ENCODE measurements at regions not wholly inside any gene's neighbourhood (a gene's known extent, or its start where the extent isn't known, plus 50 kb on each side); places are given as distances from the start of the nearest gene placed in this dataset.
"Not testable (repeated sequence)": the region's sequence is repeated elsewhere in the genome, so short reads cannot be mapped to it uniquely, and the experiment has no call there.

DNA sequence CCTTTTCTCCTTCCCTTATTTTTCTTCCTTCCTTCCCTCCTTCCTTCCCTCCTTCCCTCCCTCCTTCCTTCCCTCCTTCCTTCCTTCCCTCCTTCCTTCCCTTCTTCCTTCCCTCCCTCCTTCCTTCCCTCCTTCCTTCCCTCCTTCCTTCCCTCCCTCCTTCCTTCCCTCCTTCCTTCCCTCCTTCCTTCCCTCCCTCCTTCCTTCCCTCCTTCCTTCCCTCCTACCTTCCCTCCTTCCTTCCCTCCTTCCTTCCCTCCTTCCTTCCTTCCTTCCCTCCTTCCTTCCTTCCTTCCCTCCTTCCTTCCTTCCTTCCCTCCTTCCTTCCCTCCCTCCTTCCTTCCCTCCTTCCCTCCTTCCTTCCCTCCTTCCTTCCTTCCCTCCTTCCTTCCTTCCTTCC lies 459.6 kb downstream of the CDH11 start:
- H3K4me3 Mint-ChIP-seq; H3K27me3 Mint-ChIP-seq (ENCODE audit: low read depth); H3K36me3 Mint-ChIP-seq (ENCODE audit: low read depth); H3K4me1 Mint-ChIP-seq (ENCODE audit: low read depth); H3K27ac Mint-ChIP-seq; intact Hi-C loops (cut with micrococcal nuclease); CTCF ChIA-PET; DNase-seq: not testable (repeated sequence)
- H3K9me3 Mint-ChIP-seq: peaks cover 13% of the 10 kb centered on the region

DNA sequence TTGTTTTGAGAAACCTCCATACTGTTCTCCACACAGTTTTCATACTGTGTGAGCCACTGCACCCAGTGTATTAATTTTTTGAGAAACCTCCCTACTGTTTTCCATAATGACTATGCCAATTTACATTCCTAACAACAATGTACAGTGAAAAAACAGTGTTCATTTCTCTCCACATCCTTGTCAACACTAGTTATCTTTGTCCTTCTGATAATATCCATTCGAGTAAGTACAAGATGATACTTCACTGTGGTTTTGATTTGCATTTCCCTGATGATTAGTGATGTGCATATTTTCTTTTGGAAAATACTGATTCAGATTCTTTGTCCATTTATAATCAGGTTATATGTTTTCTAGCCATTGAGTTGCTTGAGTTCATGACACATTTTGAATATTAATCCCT lies 462.0 kb downstream of the CDH11 start:
- Mint-ChIP-seq H3K27ac (no peak overlapping the region), H3K36me3 (ENCODE audit: low read depth) (no peaks in the 10 kb centered on the region), H3K9me3 (peaks cover 13% of the 10 kb centered on the region), H3K27me3 (ENCODE audit: low read depth) (no peaks in the 10 kb centered on the region), H3K4me3 (no peak overlapping the region), H3K4me1 (ENCODE audit: low read depth) (no peaks in the 10 kb centered on the region)
- intact Hi-C loops (cut with micrococcal nuclease): no loop called here
- CTCF ChIA-PET: no interaction called here
- no peak for DNase-seq

DNA sequence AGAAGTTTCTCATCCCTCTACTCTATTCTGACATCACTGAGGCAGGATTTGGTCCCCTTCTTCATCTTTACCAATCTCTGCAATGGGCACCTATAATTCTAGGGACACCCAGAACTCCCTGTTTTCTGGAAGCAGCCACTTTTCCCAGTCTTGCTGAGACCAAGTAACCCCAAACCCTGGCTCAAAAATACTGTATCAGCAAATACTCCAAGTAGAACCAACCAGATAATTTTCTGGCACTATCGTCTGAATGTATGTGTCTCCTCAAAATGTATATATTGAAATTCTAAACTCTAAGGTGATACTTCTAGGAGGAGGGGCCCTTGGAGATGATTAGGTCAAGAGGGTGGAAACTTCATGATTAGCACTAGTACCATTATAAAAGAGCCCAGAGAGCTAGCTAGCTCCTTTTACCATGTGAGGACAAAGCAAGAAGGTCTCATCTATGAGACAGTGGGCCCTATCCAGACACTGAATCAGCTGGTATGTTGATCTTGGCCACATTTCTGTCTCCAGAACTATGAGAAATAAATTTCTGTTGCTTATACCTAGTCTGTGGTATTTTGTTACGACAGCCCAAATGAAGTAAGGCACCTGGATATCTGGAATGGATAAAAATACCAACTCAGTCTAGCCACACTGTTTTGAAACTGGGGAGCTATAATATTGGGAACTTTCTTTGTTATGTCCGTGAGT lies 464.4 kb downstream of the CDH11 start:
- Mint-ChIP-seq H3K4me3 (no peak overlapping the region), H3K27ac (no peak overlapping the region), H3K36me3 (ENCODE audit: low read depth) (no peaks in the 10 kb centered on the region), H3K27me3 (ENCODE audit: low read depth) (no peaks in the 10 kb centered on the region), H3K9me3 (peaks cover 17% of the 10 kb centered on the region), H3K4me1 (ENCODE audit: low read depth) (no peaks in the 10 kb centered on the region)
- no peak for DNase-seq
- CTCF ChIA-PET: no interaction called here
- intact Hi-C loops (cut with micrococcal nuclease): no loop called here

DNA sequence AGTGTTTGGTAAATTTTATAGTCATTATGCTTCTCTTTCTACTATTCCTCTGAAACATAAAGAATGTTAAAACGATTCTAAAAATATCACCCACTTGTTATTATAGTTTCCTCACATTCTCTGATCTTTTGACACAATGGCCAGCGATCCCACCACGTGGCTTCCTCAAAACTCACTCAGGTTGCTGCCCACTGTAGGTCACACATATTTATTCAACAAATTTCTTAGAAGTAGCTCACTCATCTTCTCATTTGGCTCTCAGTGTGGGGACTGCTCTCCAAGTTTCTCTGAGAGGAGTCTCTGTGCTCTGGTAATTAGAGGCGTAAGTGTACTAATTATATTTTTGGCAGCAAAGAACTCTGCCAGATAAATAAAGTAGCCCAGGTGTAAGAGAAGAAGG lies 465.4 kb downstream of the CDH11 start:
- H3K4me3 Mint-ChIP-seq: no peak overlapping the region
- no peaks in the 10 kb centered on the region for H3K27me3 Mint-ChIP-seq (ENCODE audit: low read depth)
- intact Hi-C loops (cut with micrococcal nuclease): no loop called here
- no peak overlapping the region for H3K27ac Mint-ChIP-seq
- no peaks in the 10 kb centered on the region for H3K36me3 Mint-ChIP-seq (ENCODE audit: low read depth)
- DNase-seq: no peak
- no peaks in the 10 kb centered on the region for H3K4me1 Mint-ChIP-seq (ENCODE audit: low read depth)
- H3K9me3 Mint-ChIP-seq: peaks cover 23% of the 10 kb centered on the region
- CTCF ChIA-PET: no interaction called here

DNA sequence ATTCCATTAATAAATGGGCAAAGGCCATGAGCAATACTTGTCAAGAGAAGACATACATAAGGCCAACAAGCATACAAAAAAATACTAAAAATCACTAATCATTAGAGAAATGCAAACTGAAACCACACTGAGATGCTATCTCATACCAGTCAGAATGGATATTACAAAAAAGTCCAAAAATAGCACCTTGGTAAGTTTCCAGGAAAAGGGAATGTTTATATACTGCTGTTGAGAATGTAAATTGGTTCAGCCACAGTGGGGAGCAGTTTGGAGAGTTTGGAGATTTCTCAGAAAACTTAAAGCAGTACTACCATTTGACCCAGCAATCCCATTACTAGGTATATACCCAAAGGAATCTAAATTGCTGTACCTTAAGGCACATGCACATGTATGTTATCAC lies 467.7 kb downstream of the CDH11 start:
- H3K4me1 Mint-ChIP-seq (ENCODE audit: low read depth): no peaks in the 10 kb centered on the region
- intact Hi-C loops (cut with micrococcal nuclease): no loop called here
- CTCF ChIA-PET: no interaction called here
- H3K9me3 Mint-ChIP-seq: peaks cover 26% of the 10 kb centered on the region
- DNase-seq: no peak
- no peaks in the 10 kb centered on the region for H3K27me3 Mint-ChIP-seq (ENCODE audit: low read depth)
- no peaks in the 10 kb centered on the region for H3K36me3 Mint-ChIP-seq (ENCODE audit: low read depth)
- H3K4me3 Mint-ChIP-seq: no peak overlapping the region
- no peak overlapping the region for H3K27ac Mint-ChIP-seq

DNA sequence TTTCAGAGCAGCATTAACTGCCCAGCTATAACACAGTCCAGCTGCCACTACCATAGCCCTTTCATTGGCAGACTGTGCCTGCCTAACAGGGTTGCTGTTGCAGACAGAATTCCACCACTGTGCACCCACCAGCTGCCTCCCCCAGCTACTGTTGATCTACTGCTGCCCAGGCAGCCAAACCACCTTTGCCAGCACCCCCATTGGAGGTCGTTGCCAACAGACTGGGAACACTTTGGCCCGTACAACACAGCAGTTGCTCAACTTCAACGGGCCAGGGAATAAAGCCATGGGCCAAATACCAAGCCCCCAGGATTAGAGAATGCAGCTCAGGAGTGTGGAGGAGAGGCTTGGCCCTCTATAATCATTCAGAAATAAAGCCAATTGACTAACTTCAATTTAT lies 473.6 kb downstream of the CDH11 start:
- Mint-ChIP-seq H3K4me3 (no peak overlapping the region), H3K27ac (no peak overlapping the region), H3K36me3 (ENCODE audit: low read depth) (no peaks in the 10 kb centered on the region), H3K27me3 (ENCODE audit: low read depth) (no peaks in the 10 kb centered on the region), H3K4me1 (ENCODE audit: low read depth) (no peaks in the 10 kb centered on the region), H3K9me3 (peaks cover 21% of the 10 kb centered on the region)
- DNase-seq: no peak
- intact Hi-C loops (cut with micrococcal nuclease): no loop called here
- CTCF ChIA-PET: no interaction called here

DNA sequence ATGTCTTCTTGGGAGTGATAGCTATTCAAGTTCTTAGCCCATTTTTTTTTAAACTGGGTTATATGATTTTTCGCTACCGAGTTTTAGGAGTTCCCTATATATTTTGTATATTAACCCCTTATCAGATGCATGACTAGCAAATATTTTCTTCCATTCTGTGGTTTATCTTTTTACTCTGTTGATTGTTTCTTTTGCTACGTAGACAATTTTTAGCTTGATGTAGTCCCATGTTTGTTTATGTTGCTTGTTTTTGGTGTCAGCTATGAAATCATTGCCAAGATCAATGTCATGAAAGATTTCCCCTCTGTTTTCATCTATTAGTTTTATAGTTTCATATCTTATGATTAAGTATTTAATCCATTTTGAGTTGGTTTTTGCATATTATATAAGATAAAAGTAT lies 480.5 kb downstream of the CDH11 start:
- no peak for DNase-seq
- Mint-ChIP-seq H3K4me3 (no peak overlapping the region), H3K36me3 (ENCODE audit: low read depth) (no peaks in the 10 kb centered on the region), H3K27ac (no peak overlapping the region), H3K4me1 (ENCODE audit: low read depth) (no peaks in the 10 kb centered on the region), H3K27me3 (ENCODE audit: low read depth) (no peaks in the 10 kb centered on the region), H3K9me3 (peaks cover 8% of the 10 kb centered on the region)
- intact Hi-C loops (cut with micrococcal nuclease): no loop called here
- CTCF ChIA-PET: no interaction called here

DNA sequence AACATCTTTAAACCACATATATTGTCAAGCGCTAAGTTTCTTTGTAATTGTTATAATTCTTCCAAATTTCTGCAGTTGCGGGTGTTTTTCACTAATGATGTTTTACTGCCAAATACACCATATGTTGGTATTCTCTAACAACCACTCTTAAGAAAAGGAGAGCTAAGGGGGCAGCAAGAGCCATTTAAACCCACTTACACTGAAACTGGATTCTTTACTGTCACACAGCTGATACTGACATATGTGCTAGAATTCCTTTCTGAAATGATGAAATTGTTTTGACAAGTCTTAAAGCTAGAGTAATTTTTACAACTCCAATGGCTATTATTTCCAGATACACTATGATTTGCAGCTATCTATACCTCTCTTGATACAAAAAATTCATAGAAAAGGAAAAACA lies 483.1 kb downstream of the CDH11 start:
- no peaks in the 10 kb centered on the region for H3K4me1 Mint-ChIP-seq (ENCODE audit: low read depth)
- H3K27ac Mint-ChIP-seq: no peak overlapping the region
- no peaks in the 10 kb centered on the region for H3K27me3 Mint-ChIP-seq (ENCODE audit: low read depth)
- CTCF ChIA-PET: no interaction called here
- no peak overlapping the region for H3K4me3 Mint-ChIP-seq
- H3K36me3 Mint-ChIP-seq (ENCODE audit: low read depth): no peaks in the 10 kb centered on the region
- peaks cover 6% of the 10 kb centered on the region for H3K9me3 Mint-ChIP-seq
- DNase-seq: no peak
- intact Hi-C loops (cut with micrococcal nuclease): no loop called here

DNA sequence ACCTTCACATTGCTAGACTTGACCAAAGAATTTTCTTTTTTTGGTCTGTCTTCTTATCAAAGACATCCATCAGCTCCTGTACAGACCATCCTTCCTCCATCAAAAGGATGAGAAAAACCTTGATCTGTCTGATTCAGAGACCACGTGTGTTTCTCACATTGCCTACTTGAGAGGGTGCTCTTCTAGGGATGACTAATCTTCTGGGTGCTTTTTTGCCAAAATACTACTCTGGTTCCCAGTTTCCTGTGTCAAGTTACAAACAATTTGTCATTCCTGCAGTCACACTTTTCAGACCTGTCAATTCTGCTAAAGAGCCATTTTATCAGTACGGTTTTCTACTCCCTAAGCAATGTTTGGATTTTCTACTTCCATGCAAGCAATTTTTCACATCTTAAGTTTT lies 492.2 kb downstream of the CDH11 start:
- intact Hi-C loops (cut with micrococcal nuclease): no loop called here

DNA sequence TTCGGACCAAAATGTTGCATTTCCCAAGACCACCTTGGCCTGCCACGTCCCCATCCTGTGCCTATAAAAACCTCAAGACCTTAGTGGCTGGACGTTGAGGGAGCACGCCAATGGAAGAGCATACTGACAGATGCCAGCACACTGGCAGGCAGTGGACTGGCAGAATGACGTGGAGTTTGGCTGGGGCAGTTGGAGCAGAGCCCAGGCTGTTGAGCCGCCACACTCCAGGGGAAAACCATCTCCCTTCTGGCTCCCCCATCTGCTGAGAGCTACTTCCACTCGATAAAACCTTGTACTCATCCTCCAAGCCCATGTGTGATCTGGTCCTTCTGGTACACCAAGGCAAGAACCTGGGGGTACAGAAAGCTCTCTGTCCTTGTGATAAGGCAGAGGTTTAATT lies 494.1 kb downstream of the CDH11 start:
- Mint-ChIP-seq H3K27me3 (ENCODE audit: low read depth) (no peaks in the 10 kb centered on the region), H3K27ac (no peak overlapping the region), H3K4me3 (no peak overlapping the region), H3K4me1 (ENCODE audit: low read depth) (no peaks in the 10 kb centered on the region), H3K9me3 (peaks cover 5% of the 10 kb centered on the region), H3K36me3 (ENCODE audit: low read depth) (no peaks in the 10 kb centered on the region)
- CTCF ChIA-PET: no interaction called here
- no peak for DNase-seq
- intact Hi-C loops (cut with micrococcal nuclease): no loop called here

More for the DNA sequence above, 492.2 kb downstream of the CDH11 start:
- no peak for DNase-seq
- Mint-ChIP-seq H3K9me3 (peaks cover 5% of the 10 kb centered on the region), H3K4me1 (ENCODE audit: low read depth) (no peaks in the 10 kb centered on the region), H3K36me3 (ENCODE audit: low read depth) (no peaks in the 10 kb centered on the region), H3K27ac (no peak overlapping the region), H3K27me3 (ENCODE audit: low read depth) (no peaks in the 10 kb centered on the region), H3K4me3 (no peak overlapping the region)
- CTCF ChIA-PET: no interaction called here

DNA sequence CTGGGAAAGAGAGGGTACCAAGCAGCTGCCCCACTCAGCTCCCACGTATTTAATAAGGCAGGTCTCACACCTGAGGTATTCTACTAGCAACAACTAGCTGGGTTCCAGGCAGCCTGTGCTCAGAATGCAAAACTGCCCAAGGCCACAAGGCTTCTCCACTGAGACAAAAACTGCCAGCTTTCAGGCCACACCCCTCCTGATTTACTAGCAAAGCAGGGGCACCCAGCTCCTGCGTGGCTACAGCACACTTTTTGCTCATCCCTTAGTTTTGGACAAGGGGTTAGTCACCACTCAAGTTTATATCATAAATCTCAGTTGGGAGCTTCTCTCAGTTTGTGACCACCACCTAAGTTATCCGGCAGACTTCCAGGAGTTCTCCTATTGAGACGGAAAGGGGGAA lies 494.6 kb downstream of the CDH11 start:
- CTCF ChIA-PET: no interaction called here

GRCh38 chr16:64626776-64627175 lies 495.1 kb downstream of the CDH11 start:
- H3K27ac Mint-ChIP-seq: no peak overlapping the region

More for the DNA sequence above, 494.6 kb downstream of the CDH11 start:
- H3K36me3 Mint-ChIP-seq (ENCODE audit: low read depth): no peaks in the 10 kb centered on the region
- H3K4me3 Mint-ChIP-seq: no peak overlapping the region
- intact Hi-C loops (cut with micrococcal nuclease): no loop called here
- no peaks in the 10 kb centered on the region for H3K27me3 Mint-ChIP-seq (ENCODE audit: low read depth)
- no peak overlapping the region for H3K27ac Mint-ChIP-seq
- no peaks in the 10 kb centered on the region for H3K4me1 Mint-ChIP-seq (ENCODE audit: low read depth)
- DNase-seq: no peak
- peaks cover 5% of the 10 kb centered on the region for H3K9me3 Mint-ChIP-seq

GRCh38 chr16:64621616-64622015 lies 500.2 kb downstream of the CDH11 start:
- Mint-ChIP-seq H3K27me3 (ENCODE audit: low read depth) (no peaks in the 10 kb centered on the region), H3K36me3 (ENCODE audit: low read depth) (no peaks in the 10 kb centered on the region), H3K4me3 (no peak overlapping the region), H3K27ac (no peak overlapping the region), H3K4me1 (ENCODE audit: low read depth) (no peaks in the 10 kb centered on the region), H3K9me3 (peaks cover 10% of the 10 kb centered on the region)
- CTCF ChIA-PET: no interaction called here
- DNase-seq: no peak
- intact Hi-C loops (cut with micrococcal nuclease): no loop called here

More at GRCh38 chr16:64626776-64627175, 495.1 kb downstream of the CDH11 start:
- Mint-ChIP-seq H3K27me3 (ENCODE audit: low read depth) (no peaks in the 10 kb centered on the region), H3K9me3 (peaks cover 8% of the 10 kb centered on the region), H3K4me1 (ENCODE audit: low read depth) (no peaks in the 10 kb centered on the region), H3K36me3 (ENCODE audit: low read depth) (no peaks in the 10 kb centered on the region), H3K4me3 (no peak overlapping the region)
- CTCF ChIA-PET: no interaction called here
- no peak for DNase-seq
- intact Hi-C loops (cut with micrococcal nuclease): no loop called here
